Hepatocyte (in vitro differentiated cells): ENCODE measurements at regions not wholly inside any gene's neighbourhood (a gene's known extent, or its start where the extent isn't known, plus 50 kb on each side); places are given as distances from the start of the nearest gene placed in this dataset.

Experiments used
- DNase-seq: peaks from one replicate; pipeline ENCODE4 v3.0.0-alpha.2; 2016; ENCODE audit warnings: low spot score
- H2AFZ ChIP-seq: fragments of 200-600 bp; sonication (generic); 2 replicates; pipeline ENCODE4 v1.6.0; 2016; ENCODE audit warnings: antibody characterized with exemption, mild to moderate bottlenecking
- H3K27ac ChIP-seq: fragments of 200-600 bp; sonication (generic); 2 replicates; pipeline ENCODE4 v1.5.1; 2016; ENCODE audit warnings: mild to moderate bottlenecking
- H3K27me3 ChIP-seq: fragments of 200-600 bp; sonication (generic); 2 replicates; pipeline ENCODE4 v1.6.1; 2016
- H3K36me3 ChIP-seq: fragments of 200-600 bp; sonication (generic); replicated peaks from 2 replicates; pipeline ENCODE4 v1.5.1; 2016; ENCODE audit warnings: low read depth; ENCODE audit not compliant: insufficient read depth
- H3K4me1 ChIP-seq: fragments of 200-600 bp; sonication (generic); 2 replicates; pipeline ENCODE4 v1.5.1; 2016; ENCODE audit warnings: mild to moderate bottlenecking, moderate library complexity; ENCODE audit not compliant: insufficient read depth
- H3K4me2 ChIP-seq: fragments of 200-600 bp; sonication (generic); 2 replicates; pipeline ENCODE4 v1.6.0; 2016
- H3K4me3 ChIP-seq: fragments of 200-600 bp; sonication (generic); 2 replicates; pipeline ENCODE4 v1.5.1; 2016; ENCODE audit warnings: mild to moderate bottlenecking
- H3K79me2 ChIP-seq: fragments of 200-600 bp; sonication (generic); 2 replicates; pipeline ENCODE4 v1.6.0; 2017; ENCODE audit warnings: mild to moderate bottlenecking
- H3K9me2 ChIP-seq: fragments of 200-600 bp; sonication (generic); replicated peaks from 2 replicates; pipeline ENCODE4 v1.6.0; 2017; ENCODE audit warnings: mild to moderate bottlenecking; ENCODE audit not compliant: insufficient read depth
- H3K9me3 ChIP-seq: fragments of 200-600 bp; sonication (generic); 2 replicates; pipeline ENCODE4 v1.5.1; 2016; ENCODE audit warnings: low read depth, mild to moderate bottlenecking
- H4K20me1 ChIP-seq: fragments of 200-600 bp; sonication (generic); 2 replicates; pipeline ENCODE4 v1.6.0; 2016; ENCODE audit warnings: mild to moderate bottlenecking; ENCODE audit not compliant: insufficient read depth, poor library complexity, severe bottlenecking
- EZH2 ChIP-seq: fragments of 200-600 bp; sonication (generic); IDR thresholded peaks from 2 replicates; pipeline ENCODE4 v1.6.1; 2016; ENCODE audit warnings: antibody characterized with exemption, mild to moderate bottlenecking, borderline replicate concordance
- EZH2phosphoT487 ChIP-seq: fragments of 200-600 bp; sonication (generic); IDR thresholded peaks from one replicate; pipeline ENCODE4 v1.6.1; 2018; ENCODE audit warnings: antibody characterized with exemption, mild to moderate bottlenecking, low read depth, moderate library complexity; ENCODE audit not compliant: unreplicated experiment, severe bottlenecking
- WGBS: methylation state at CpG from one replicate; pipeline ENCODE4 v1.1.6; 2016; ENCODE audit warnings: low lambda C conversion rate; ENCODE audit errors: missing lambda C conversion rate; 5-methylcytosine and 5-hydroxymethylcytosine counted together
- TF ChIP-seq, protein P1 (sequence below): fragments of 200-600 bp; sonication (generic); IDR thresholded peaks from 2 replicates; pipeline ENCODE4 v1.5.1; 2016; ENCODE audit warnings: antibody characterized with exemption, mild to moderate bottlenecking; ENCODE audit not compliant: poor library complexity

GRCh38 chr10:121680879-121681655 lies 82.8 kb upstream of the FGFR2 start:
- Histone ChIP-seq H3K27ac (no peak overlapping the region), H4K20me1 (no peaks in the 10 kb centered on the region), H3K27me3 (no peaks in the 10 kb centered on the region), H3K79me2 (no peaks in the 10 kb centered on the region), H3K9me3 (no peaks in the 10 kb centered on the region), H2AFZ (no peak overlapping the region), H3K4me2 (no peak overlapping the region), H3K9me2 (no peaks in the 10 kb centered on the region), H3K4me3 (no peak overlapping the region), H3K36me3 (no peaks in the 10 kb centered on the region), H3K4me1 (peaks cover 13% of the 10 kb centered on the region)
- DNase-seq, result no peak
- TF ChIP-seq EZH2phosphoT487 (no peak), EZH2 (no peak)
- TF ChIP-seq, protein P1, sequence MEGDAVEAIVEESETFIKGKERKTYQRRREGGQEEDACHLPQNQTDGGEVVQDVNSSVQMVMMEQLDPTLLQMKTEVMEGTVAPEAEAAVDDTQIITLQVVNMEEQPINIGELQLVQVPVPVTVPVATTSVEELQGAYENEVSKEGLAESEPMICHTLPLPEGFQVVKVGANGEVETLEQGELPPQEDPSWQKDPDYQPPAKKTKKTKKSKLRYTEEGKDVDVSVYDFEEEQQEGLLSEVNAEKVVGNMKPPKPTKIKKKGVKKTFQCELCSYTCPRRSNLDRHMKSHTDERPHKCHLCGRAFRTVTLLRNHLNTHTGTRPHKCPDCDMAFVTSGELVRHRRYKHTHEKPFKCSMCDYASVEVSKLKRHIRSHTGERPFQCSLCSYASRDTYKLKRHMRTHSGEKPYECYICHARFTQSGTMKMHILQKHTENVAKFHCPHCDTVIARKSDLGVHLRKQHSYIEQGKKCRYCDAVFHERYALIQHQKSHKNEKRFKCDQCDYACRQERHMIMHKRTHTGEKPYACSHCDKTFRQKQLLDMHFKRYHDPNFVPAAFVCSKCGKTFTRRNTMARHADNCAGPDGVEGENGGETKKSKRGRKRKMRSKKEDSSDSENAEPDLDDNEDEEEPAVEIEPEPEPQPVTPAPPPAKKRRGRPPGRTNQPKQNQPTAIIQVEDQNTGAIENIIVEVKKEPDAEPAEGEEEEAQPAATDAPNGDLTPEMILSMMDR, result no peak
- WGBS, result 33% methylated on average over 9 of the region's 9 CpGs

GRCh38 chr10:121679916-121680315 lies 81.7 kb upstream of the FGFR2 start:
- 96% methylated on average over 4 of the region's 4 CpGs for WGBS
- Histone ChIP-seq H2AFZ (no peak overlapping the region), H4K20me1 (no peaks in the 10 kb centered on the region), H3K79me2 (no peaks in the 10 kb centered on the region), H3K4me3 (no peak overlapping the region), H3K36me3 (no peaks in the 10 kb centered on the region), H3K9me2 (no peaks in the 10 kb centered on the region), H3K4me1 (peaks cover 13% of the 10 kb centered on the region), H3K27me3 (no peaks in the 10 kb centered on the region), H3K27ac (no peak overlapping the region), H3K9me3 (no peaks in the 10 kb centered on the region), H3K4me2 (no peak overlapping the region)
- TF ChIP-seq, protein P1, result no peak
- TF ChIP-seq EZH2phosphoT487 (no peak), EZH2 (no peak)
- no peak for DNase-seq

DNA sequence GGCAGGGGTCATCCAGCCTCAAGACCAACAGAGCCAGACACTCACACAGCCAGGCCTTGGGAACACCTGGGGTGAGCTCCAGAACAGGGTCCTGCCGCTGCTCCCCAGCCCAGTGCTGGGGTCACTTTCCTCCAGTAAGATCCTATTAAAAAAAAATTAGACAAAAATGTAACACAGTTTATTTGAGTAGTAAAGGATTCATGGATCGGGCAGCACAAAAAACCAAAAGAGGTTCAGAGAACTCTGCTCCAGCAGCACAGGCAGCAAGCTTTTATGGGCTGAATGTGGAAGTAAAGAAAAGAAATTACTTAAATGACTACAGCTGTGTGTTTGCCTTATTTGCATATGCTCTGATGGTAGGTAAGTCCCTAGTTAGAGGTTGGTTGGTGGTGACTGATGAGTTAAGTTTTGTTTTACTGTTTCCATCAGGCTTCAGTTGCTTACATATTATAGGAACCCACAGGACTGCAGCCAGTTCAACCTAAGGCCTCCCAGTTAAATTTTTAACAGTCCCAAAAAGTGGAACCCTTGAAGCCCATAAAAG lies 80.5 kb upstream of the FGFR2 start:
- Histone ChIP-seq H3K27me3 (no peaks in the 10 kb centered on the region), H3K4me2 (no peak overlapping the region), H3K9me3 (no peaks in the 10 kb centered on the region), H3K27ac (no peak overlapping the region), H3K4me3 (no peak overlapping the region), H3K9me2 (no peaks in the 10 kb centered on the region), H2AFZ (no peak overlapping the region), H3K4me1 (peaks cover 11% of the 10 kb centered on the region), H3K79me2 (no peaks in the 10 kb centered on the region), H4K20me1 (no peaks in the 10 kb centered on the region), H3K36me3 (no peaks in the 10 kb centered on the region)
- WGBS, result 100% methylated on average over 2 of the region's 2 CpGs
- no peak for DNase-seq
- TF ChIP-seq, protein P1, result no peak
- TF ChIP-seq EZH2 (no peak), EZH2phosphoT487 (no peak)
